Hematopoietic multipotent progenitor cell treated with erythropoietin and hydrocortisone succinate and interleukin-3 and kit ligand, for 6 days (in vitro differentiated cells): ENCODE measurements at regions not wholly inside any gene's neighbourhood (a gene's known extent, or its start where the extent isn't known, plus 50 kb on each side); places are given as distances from the start of the nearest gene placed in this dataset.

Experiments used
- DNase-seq: peaks from one replicate; pipeline ENCODE4 v3.0.0-alpha.2; 2015

GRCh38 chrX:39453889-39454621 is 643.7 kb downstream of the BCOR start:
- no peak for DNase-seq

GRCh38 chrX:39456894-39457604 is 640.7 kb downstream of the BCOR start:
- DNase-seq = no peak

GRCh38 chrX:39458779-39459178 is 639.0 kb downstream of the BCOR start:
- no peak for DNase-seq

GRCh38 chrX:39459204-39459603 is 638.6 kb downstream of the BCOR start:
- no peak for DNase-seq

GRCh38 chrX:39459952-39460351 is 637.8 kb downstream of the BCOR start:
- DNase-seq = no peak

GRCh38 chrX:39460499-39460898 is 637.3 kb downstream of the BCOR start:
- no peak for DNase-seq

- no peak for DNase-seq
Measured at GRCh38 chrX:39462835-39463234, 634.9 kb downstream of the BCOR start.

GRCh38 chrX:39464253-39464652 is 633.5 kb downstream of the BCOR start:
- DNase-seq = no peak

- no peak for DNase-seq
Measured at GRCh38 chrX:39465467-39465866, 632.3 kb downstream of the BCOR start.

GRCh38 chrX:39465906-39466305 is 631.9 kb downstream of the BCOR start:
- no peak for DNase-seq

GRCh38 chrX:39469126-39469525 is 628.6 kb downstream of the BCOR start:
- DNase-seq = no peak

GRCh38 chrX:39470588-39471407 is 627.0 kb downstream of the BCOR start:
- no peak for DNase-seq

GRCh38 chrX:39472161-39472560 is 625.6 kb downstream of the BCOR start:
- DNase-seq = peak; percentile 15

- DNase-seq = no peak
Measured at GRCh38 chrX:39473812-39474211, 623.9 kb downstream of the BCOR start.

- no peak for DNase-seq
Measured at GRCh38 chrX:39475372-39475771, 622.4 kb downstream of the BCOR start.

GRCh38 chrX:39476604-39477021 is 621.1 kb downstream of the BCOR start:
- DNase-seq = no peak

GRCh38 chrX:39477031-39477761 is 620.6 kb downstream of the BCOR start:
- DNase-seq = peak; percentile 18

- DNase-seq = peak; percentile 6
Measured at GRCh38 chrX:39477762-39478120, 620.0 kb downstream of the BCOR start.

GRCh38 chrX:39479856-39480255 is 617.9 kb downstream of the BCOR start:
- DNase-seq = no peak

GRCh38 chrX:39480963-39481362 is 616.8 kb downstream of the BCOR start:
- DNase-seq = no peak

- DNase-seq = peak; percentile 57
Measured at GRCh38 chrX:39481621-39482020, 616.1 kb downstream of the BCOR start.

GRCh38 chrX:39484159-39485068 is 613.3 kb downstream of the BCOR start:
- no peak for DNase-seq
